ENCODE measurements at regions not wholly inside any gene's neighbourhood (a gene's known extent, or its start where the extent isn't known, plus 50 kb on each side); places are given as distances from the start of the nearest gene placed in this dataset.
"Not testable (repeated sequence)": the region's sequence is repeated elsewhere in the genome, so short reads cannot be mapped to it uniquely, and the experiment has no call there.

DNA sequence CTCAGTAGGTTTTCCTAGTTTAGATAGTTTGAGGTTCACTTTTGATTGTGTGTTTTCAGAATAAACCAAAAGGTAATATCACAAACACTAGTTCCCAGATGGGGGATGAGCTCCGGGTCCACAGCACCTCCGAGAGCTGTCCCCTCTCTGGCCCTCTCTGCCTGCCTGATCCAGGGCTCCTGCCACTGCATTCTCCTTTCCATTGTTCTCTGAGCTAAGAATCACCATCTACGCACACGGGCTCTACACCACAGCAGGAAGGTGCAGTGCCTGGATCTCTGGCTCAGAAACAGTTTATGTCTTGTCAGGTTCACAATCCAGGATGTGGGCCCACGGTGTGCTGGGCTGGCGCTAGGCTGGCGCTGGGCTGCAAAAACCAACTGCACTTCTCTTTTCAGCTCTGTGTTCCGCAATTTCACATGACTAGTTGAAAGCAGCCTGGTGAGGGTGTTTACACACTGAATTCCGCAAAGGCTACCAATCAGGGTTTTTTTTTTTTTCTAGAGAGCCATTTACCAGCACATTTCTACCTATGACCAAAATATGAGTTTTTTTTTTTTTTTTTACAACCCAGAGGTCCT is 167.5 kb downstream of the SOD2 start:
- DNase-seq (ENCODE audit: low read depth in 3 of 3): no peak

DNA sequence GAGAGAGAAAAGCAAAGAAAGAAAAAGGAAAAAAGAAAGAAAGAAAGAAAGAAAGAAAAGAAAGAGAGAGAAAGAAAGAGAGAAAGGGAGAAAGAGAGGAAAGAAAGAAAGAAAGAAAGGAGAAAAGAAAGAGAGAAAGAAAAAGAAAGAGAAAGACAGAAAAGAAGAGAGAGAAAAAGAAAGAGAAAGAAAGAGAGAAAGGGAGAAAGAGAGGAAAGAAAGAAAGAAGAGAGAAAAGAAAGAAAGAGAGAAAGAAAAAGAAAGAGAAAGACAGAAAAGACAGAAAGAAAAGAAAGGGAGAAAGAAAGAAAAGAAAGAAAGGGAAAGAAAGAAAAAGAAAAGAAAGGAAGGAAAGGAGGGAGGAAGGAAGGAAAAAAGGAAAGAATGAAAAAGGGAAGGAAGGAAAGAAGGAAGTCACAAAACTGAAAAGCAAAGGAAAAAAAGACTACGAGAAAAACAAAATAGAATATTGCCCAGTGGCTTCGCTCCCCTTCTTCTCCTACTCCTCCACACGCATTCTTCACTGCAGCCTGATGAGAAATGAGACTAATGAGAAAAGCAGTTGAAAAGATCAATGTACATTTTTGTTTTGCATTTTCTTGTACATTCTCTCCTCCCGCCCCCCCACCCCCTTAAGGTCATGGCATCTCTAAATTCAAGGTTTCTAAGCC is 170.0 kb downstream of the SOD2 start:
- no peak for DNase-seq (ENCODE audit: low read depth in 3 of 3)

DNA sequence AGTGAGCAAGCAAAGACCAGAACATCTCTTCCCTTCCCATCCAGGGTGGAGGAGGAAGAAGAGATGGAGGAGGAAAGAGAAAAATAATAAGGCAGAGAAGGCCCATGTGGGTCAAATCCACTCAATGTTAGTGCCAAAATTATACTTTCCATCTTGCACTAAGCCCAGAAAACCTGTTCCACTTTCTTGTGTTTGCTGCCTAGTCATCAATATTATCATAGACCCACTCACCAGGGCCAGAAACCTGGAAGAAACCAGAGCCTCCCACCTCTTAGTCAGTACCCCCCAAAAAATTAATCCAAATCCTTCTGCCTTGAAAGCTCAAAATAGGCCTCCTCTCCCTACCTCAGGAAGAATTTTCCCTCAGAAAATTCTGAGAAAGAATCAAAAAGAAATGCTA is 171.1 kb downstream of the SOD2 start:
- no peak for DNase-seq (ENCODE audit: low read depth in 3 of 3)

DNA sequence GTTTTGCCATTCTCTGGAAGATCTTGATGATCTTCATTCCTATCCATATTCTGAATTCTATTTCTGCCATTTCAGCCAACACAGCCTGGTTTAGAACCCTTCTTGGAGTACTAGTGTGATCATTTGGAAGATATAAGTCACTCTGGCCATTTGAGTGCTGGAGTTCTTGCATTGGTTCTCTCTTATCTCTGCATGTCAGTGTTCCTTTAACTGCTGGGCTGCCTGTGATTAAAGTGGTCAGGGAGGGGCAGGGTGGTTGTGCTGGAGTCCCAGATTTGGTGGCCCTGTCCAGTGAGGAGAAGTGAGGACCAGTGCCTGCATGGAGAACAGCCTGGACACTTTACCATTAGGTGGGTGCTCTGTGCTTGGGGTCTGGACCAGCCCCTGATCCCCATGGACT is 173.0 kb downstream of the SOD2 start:
- no peak for DNase-seq (ENCODE audit: low read depth in 3 of 3)

DNA sequence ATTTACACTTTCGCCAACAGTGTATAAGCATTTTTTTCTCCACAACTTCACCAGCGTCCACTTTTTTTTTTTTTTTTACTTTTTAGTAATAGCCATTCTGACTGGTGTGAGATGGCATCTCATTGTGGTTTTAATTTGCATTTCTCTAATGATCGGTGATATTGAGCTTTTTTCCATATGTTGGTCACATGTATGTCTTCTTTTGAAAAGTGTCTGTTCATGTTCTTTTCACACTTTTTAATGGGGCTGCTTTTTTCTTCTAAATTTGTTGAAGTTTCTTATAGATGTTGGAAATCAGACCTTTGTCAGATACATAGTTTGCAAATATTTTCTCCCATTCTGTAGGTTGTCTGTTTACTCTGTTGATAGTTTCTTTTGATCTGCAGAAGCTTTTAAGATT is 177.2 kb downstream of the SOD2 start:
- not testable (repeated sequence) for DNase-seq (ENCODE audit: low read depth in 3 of 3)

DNA sequence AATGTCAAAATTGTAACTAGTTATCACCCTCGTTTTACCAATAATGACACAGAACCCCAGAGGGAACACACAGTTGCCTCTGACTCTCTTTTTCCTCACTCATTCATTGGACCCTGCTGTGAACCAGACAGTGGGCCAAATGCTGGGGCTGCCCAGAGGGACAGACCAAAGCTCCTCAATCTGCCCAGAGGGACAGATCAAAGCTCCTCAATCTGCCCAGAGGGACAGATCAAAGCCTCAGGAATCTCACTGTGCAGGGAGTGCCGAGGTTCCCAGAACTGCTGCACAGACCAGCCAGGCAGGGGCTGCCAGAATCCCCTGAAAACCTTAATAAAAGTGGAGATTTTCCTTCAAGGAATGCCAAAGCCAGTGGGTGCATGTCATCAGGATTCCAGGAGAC is 179.1 kb downstream of the SOD2 start:
- DNase-seq (ENCODE audit: low read depth in 3 of 3): no peak

DNA sequence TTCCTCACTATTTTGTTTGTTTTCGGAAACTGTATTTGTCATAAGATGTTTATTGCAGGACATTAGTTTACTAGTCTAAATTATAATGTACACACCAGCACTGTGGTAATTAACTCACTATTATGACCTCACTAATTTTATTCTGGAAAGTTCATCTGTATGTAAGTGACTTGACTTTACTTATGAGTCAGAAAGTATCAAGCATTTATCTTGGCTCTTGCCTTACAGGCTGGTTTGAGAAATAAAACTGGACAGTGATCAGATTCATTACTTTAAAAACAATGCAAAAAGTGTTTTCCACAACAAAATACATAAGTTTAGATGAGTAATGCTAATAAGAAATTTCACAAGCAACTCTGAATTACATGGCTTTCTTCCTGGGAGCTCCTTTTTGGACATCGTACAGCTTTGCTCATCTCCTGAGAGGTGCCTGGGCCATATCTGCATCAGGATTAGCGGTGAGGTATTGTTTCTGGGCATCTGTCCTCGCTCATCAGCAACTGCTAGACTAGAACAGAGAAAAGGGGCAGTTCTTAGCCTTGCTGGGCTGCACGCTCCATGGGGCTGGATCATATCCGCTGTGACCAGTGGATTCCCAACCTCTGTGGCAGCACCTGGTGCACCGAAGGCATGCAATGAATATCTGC is 179.8 kb downstream of the SOD2 start:
- no peak for DNase-seq (ENCODE audit: low read depth in 3 of 3)

DNA sequence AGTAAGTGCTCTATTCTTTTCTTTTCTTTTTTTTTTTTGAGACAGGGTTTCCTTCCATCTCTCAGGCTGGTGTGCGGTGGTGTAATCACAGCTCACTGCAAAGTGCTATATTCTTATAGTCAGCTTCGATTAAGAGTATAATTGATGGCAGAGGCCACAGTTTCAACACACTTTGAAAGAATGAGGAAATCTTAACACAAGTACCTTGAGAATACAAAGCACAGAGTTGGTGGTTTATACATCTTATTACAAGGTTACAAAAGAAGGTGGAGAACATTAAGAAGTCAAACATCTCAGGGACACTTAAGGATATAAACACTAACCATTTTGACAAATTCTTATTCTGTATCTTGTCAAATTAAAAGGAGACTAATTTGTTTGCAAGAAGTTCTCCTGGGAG is 180.5 kb downstream of the SOD2 start:
- no peak for DNase-seq (ENCODE audit: low read depth in 3 of 3)

DNA sequence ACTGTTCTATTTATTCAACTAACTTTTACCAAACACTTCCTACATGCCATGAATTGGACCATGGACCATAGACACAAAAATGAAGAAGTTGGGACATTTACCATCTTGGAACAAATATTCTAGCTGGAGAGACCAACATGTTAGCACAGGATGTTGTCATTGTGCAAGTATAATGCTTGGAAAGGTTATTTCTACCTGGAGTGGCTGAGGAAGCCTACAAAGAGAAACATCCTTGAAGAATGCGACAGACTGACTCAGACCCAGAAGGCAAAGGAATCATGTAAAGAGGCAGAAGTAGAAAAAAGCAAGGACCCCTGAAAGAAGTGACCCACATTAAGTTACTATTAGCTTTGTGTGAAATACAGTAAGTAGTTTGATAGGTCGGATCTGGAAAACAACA is 180.9 kb downstream of the SOD2 start:
- no peak for DNase-seq (ENCODE audit: low read depth in 3 of 3)

DNA sequence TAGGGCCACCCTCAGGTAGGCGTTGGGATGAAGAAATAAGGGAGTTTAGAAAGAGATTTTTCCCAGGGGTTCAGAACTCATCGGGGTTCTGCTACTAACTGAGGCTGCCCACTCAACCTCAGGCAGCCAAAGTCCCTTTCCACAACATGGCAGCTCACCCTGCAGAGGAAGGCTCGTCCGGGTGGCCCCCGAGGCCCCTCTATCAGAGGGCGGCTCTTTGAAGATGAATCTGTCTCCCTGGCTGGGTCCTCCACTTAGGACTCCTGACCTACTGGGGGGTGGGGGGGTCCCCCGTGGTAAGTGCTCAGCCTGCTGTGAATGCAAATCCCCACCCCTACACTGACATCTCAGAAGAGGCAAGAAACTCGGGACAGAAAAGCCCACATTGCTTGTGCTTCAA is 182.9 kb downstream of the SOD2 start:
- DNase-seq (ENCODE audit: low read depth in 3 of 3): no peak

DNA sequence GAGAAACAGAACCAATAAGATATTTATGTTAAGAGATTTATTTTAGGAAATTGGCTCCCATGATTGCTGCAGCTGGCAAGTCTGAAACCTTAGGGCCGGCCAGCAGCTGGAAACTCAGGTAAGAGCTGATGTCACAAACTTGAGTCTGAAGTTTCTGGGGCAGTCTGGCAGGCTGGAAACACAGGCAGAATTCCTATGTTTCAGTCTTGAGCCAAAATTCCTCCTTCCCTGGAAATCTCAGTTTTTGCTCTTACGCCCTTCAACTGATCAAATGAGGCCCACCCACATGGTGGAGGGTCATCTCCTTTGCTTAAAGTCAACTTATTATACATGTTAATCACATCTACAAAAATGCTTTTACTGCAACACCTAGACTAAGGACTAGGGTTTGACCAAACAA is 184.1 kb downstream of the SOD2 start:
- DNase-seq (ENCODE audit: low read depth in 3 of 3): no peak

DNA sequence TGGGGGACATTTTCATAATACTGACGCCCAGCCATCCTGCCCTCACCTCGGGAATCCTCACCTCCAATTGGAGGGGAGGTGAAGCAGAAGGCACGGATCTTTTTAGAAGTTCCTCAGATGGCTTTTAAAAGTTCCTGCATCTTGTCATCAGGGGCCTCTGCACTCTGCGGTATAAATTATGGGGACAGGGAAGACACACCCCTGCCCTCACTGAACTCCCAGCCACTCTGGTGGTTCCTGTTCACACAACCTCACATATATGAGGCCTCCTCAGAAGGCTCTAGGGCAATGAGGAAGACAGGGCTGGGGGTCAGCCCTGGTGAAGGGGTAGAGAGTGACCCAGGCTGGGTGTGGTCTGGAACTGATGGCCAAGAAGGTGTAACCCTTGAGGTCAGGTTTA is 187.0 kb downstream of the SOD2 start:
- no peak for DNase-seq (ENCODE audit: low read depth in 3 of 3)

DNA sequence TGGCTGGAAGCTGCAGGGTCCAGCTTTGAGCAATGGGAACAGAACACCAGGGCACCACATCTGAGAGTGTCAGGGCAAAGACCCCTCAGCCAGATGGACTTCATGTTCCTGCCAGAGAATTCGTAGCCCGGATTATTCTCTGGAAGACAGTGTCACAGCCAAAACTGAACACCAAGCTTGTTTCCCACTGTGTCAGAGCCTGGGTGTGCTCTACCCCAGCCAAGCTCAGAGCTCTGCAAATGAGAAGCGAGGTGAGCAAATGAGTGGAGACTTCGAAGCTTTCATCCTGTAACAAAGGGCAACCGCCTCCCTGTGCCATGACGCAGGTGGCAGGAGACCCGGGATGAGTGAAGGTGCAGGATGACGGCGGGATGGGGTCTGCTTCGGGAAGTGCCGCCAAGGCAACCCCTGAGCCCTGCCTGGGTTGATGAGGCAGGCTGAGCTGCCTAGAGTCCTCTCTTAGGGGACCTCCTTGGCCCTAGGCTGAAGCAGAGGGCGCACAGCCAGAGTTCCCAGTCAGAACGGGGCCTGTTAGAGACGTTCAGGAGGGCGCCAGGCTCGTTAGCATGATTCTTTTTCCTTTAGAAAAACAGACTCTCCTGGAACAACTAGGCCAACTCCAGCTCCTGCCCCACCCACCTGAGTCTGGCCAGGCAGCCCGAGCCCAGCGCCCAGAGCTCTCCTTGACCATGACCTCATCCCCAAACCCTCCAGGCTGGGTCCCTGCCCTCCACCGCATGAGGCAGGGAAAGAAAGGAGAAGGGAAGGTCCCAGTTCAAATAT is 187.7 kb downstream of the SOD2 start:
- DNase-seq (ENCODE audit: low read depth in 3 of 3): no peak

DNA sequence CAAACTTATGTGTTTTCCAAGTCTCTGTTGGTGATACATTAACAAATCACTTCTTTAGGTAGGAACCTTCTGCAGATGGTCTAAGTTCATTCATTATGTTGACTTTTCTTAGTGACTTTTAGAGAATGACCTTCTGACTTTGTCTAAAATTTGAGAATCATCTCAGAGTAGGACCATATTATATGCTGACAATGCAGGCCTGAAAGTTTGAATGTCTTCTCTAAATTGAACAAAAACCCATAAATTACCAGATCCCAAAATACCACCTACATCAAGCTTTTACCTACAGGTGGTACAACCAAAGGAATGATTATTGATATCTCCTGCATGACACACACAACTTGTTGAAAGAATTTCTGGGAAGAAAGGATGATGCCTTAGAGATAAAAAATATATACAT is 191.5 kb downstream of the SOD2 start:
- no peak for DNase-seq (ENCODE audit: low read depth in 3 of 3)

DNA sequence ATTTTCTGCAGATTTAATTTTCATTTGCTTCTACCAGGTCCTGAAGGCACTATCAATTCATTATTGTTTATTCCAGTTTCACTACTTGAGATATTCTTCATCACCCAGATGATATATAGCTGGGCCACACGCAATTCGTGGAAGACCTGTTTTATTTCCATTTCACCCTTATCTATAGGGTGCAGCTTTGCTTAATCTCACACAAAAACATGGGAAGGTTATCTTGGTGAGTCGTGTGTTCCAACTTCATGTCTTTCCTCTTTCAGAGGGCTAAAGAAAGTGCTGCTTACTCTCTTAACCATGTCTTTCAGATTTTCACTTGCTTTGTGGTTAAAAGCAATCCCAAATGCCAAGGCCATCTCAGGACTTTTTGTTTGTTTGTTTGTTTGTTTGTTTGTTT is 194.0 kb downstream of the SOD2 start:
- DNase-seq (ENCODE audit: low read depth in 3 of 3): no peak

DNA sequence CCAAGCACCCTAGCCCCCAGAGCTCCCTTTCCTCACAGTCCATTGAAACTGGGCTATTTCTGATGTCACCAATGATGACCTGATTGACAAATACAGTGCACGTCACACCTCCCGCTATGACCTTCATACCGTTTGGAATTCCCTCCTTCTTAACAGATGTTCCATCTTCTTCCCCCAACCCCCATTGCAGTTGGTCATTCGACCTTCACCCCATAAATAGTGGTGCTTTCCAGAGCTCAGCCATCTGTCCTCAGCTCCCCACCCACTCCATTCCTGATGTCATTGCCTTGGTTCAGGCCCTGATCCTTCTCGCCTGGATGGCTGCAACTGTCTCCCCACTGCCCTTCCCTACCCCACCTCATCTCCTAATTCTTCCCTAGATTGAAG is 198.5 kb downstream of the SOD2 start:
- no peak for DNase-seq (ENCODE audit: low read depth in 3 of 3)

DNA sequence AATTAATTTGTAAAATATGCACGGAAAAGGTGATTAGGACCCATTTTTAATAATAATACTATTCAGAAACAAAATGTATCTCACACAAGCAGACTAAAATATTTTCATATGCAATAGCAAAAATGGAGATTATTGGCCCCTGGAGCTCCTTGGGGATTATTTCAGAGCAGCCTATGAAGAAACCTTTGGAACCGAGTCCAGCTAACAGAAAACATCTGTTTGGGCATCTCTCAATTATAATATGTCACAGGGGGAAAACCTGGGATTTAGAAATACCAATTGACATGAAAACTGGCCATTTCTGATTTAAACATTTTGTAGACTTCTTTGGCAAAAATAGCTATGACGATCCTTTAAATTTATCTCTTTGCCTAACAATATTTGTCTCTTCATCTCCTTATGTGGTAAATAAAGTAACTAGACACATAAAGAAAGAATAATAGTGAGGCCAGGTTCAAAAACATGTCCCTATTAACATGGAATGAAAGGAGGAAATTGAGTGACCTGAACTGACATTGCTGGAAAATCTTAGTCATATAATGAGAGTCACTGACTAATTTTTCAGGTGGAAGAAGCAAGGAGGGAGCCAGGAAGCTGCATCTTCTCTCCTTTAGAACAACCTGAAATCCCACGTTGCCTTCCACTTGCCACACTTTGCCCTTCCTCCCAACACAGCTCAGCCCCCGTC is 199.0 kb downstream of the SOD2 start:
- no peak for DNase-seq (ENCODE audit: low read depth in 3 of 3)

DNA sequence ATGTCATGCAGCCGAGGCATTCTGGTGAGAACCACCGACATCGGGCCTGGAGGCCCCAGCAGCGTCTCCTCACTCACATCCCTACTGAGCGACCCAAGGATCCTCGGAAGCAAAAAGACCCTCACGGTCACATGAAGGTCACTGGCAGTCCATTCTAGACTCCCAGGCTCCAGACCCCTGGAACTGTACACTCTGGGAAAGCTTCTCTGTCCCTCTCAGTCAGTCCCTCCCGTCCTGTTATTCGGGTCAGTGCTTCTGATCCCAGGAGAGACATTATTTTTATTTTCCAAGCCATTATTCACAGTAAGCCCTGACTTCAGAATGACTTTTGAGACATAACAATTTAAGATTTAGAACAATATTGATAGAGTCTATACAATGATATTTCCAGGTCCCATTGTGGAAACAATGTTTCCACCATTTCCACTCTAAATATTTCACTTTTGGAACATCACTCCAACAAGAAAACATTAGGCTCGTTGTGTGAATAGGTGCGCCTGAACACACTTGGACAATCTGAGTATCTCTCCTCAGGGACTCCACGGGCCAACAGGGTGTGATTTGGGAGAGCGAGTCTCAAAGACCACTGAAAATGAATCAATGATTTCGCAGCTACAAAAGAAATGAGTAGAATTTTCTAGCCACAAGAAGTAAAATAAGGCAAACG is 199.7 kb downstream of the SOD2 start:
- no peak for DNase-seq (ENCODE audit: low read depth in 3 of 3)

DNA sequence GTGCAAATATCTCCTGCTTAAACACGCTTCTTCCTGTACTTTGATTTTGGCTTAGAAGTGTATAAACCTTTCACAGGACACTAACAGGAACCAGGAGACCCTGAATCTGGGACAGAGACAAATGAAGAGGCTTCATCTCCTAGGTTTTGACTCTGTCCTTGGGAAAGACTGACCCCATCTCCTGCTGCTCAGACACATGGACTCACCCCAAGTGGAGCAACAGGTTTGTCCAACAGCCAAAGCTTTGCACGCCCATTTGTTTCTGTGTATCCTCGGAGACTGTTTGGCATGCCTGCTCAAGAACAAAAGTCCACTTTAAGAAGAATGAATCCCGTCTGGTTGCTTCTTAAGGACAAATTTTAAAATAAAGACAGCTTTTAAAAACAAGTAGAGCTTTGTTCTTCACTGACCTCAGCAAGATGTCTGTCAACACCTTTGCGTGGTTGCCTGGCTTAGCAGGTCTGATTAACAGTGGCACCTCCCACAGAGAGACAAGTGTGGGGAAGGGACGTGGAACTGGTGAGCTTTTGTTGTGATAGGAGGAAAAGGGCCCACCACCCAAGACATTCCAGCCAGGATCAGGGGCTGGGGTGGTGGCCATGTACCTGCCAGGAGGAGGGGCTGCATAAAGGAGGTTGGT is 202.6 kb downstream of the SOD2 start:
- DNase-seq (ENCODE audit: low read depth in 3 of 3): no peak

DNA sequence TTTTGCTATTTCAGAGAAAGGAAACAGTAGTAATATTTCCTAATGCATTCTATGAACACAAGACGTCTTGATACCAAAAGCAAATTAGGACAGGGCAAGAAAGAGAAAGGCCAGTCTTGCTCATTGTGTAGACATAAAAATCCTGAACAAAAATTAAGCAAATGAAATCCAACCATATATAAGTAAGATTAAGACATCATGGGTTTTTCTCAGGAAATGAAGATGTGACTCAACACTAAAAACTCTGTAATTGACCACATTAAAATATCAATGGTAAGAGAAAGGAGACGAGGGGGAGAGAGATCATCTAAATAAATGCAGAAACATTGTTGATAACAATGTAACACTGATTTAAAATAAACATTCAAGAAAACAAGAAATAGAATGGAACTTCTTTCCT is 205.4 kb downstream of the SOD2 start:
- no peak for DNase-seq (ENCODE audit: low read depth in 3 of 3)

DNA sequence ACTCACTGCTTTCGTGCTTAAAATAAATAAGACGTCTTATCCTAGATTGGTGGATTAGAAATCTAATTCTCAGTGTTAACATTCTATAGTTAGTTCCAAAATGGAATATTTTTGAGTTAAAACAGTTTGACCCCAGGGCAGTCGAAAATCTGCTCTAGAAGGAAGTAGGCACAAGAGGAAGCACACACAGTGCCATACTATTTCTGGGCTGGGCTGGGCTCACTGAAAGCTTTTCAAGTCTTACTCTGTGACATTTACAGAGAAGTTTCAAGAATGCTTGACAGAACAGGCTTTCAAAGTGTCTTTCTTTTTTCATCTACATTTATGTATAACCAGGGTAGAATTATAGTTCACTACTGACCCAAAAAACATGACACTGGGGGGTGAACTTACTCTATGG is 209.8 kb downstream of the SOD2 start:
- DNase-seq (ENCODE audit: low read depth in 3 of 3): no peak
